ENCODE measurements at regions not wholly inside any gene's neighbourhood (a gene's known extent, or its start where the extent isn't known, plus 50 kb on each side); places are given as distances from the start of the nearest gene placed in this dataset.
A peak's percentile ranks its signal among the peaks of the same experiment; 100 is the strongest.

- Mint-ChIP-seq H3K4me1 (peaks cover 68 to 70% of the 10 kb centered on the region in 2 experiments), H3K36me3 (ENCODE audit: insufficient read depth in 1 of 3, low read depth in 3 of 3) (no peaks in the 10 kb centered on the region), H3K4me3 (peak overlapping the region; percentile 52 to 78), H3K27me3 (ENCODE audit: low read depth) (no peaks in the 10 kb centered on the region), H3K9me3 (no peaks in the 10 kb centered on the region; a peak in 2 of 5 replicates), H3K27ac (peak overlapping the region; percentile 97 to 100 (median 98))
- Histone ChIP-seq H3K79me2 (ENCODE audit: insufficient read depth, low read length) (no peaks in the 10 kb centered on the region), H3K14ac (ENCODE audit: insufficient read depth, low read length) (peak overlapping the region; percentile 65; the same call in 1 of the 2 replicates), H2AFZ (ENCODE audit: low read length) (no peak overlapping the region), H3K4me1 (ENCODE audit: insufficient read depth, low read length) (peaks cover 24% of the 10 kb centered on the region), H2BK12ac (ENCODE audit: insufficient read length, low read depth, low read length) (peak overlapping the region; percentile 1), H2BK15ac (ENCODE audit: low read depth, low read length) (no peak overlapping the region), H3K4ac (ENCODE audit: low read depth, low read length) (no peak overlapping the region; the same call in 1 of the 2 replicates), H2BK120ac (ENCODE audit: low read depth, low read length, poor library complexity, severe bottlenecking) (peak overlapping the region; percentile 15), H2BK5ac (ENCODE audit: insufficient read length, low read length) (peak overlapping the region; percentile 65), H3T11ph (ENCODE audit: low read length) (no peak overlapping the region), H3K23me2 (ENCODE audit: insufficient read length, low read depth, low read length, poor library complexity, severe bottlenecking) (no peaks in the 10 kb centered on the region), H3K9me3 (ENCODE audit: control insufficient read depth, low read depth, low read length) (no peaks in the 10 kb centered on the region), H3K4me2 (ENCODE audit: insufficient read depth, insufficient read length, low read length) (peak overlapping the region; percentile 37), H3K23ac (ENCODE audit: insufficient read length, low read depth, low read length) (no peak overlapping the region), H3K27me3 (ENCODE audit: insufficient read depth, low read length) (no peaks in the 10 kb centered on the region), H3K56ac (ENCODE audit: insufficient read length, low read depth, low read length) (no peak overlapping the region), H4K91ac (ENCODE audit: insufficient read length, low read depth, low read length) (no peak overlapping the region), H4K5ac (ENCODE audit: insufficient read length, low read depth, low read length) (no peak overlapping the region), H4K20me1 (ENCODE audit: control insufficient read depth, insufficient read depth, insufficient read length) (no peaks in the 10 kb centered on the region), H3K27ac (ENCODE audit: insufficient read length, low read depth, low read length) (peak overlapping the region; percentile 98), H3K9ac (ENCODE audit: extremely low read depth, insufficient read length, low read length) (peak overlapping the region; percentile 7), H2BK20ac (ENCODE audit: low read depth, low read length, poor library complexity, severe bottlenecking) (no peak overlapping the region), H2AK5ac (ENCODE audit: insufficient read length, low read length) (no peak overlapping the region), H3K18ac (ENCODE audit: insufficient read length, low read depth, low read length) (peak overlapping the region; percentile 41), H3K79me1 (ENCODE audit: insufficient read depth, low read depth, low read length, poor library complexity, severe bottlenecking) (no peaks in the 10 kb centered on the region), H4K8ac (replicated peaks; ENCODE audit: insufficient read length, low read depth, low read length) (no peak overlapping the region)
- WGBS (ENCODE audit: extremely low coverage, insufficient read length, low lambda C conversion rate), result no CpG with 5 or more reads among the region's 6 CpGs
- DNase-seq, result peak; percentile 96
- TF ChIP-seq CTCF (conservative IDR thresholded peaks at IDR 0.05), result no peak
These were observed 185.7 kb downstream of the TM9SF2 start for GRCh38 chr13:99686944-99687411.

All from H9 (cell line).